A549 (cell line): ENCODE measurements at regions not wholly inside any gene's neighbourhood (a gene's known extent, or its start where the extent isn't known, plus 50 kb on each side); places are given as distances from the start of the nearest gene placed in this dataset.

ENCODE experiments used
- ATAC-seq, 2 experiments: fragments of 200-7000 bp in 1 of 2; fragments of >200 bp in 1 of 2; cut with Nextera tagmentation in 1 of 2; cut with Tn5 transposase in 1 of 2; 3 replicates each; pipeline versions ENCODE4 v1.8.0 to v1.9.1; 2018 to 2020; ENCODE audit warnings: mild to moderate bottlenecking in 1 of 2, moderate library complexity in 1 of 2
- CTCF ChIA-PET: fragments of 300-600 bp; sonication (Branson Sonifier 250); formaldehyde crosslinking; extraction: SDS; loops from one replicate; lab custom pipeline; 2021; ENCODE audit warnings: antibody characterized with exemption, inconsistent platforms; lab: Yijun Ruan, JAX
- POLR2A ChIA-PET: fragments of 350-600 bp; formaldehyde crosslinking; extraction: SDS; loops from one replicate; lab custom pipeline; 2021; ENCODE audit warnings: antibody characterized with exemption, inconsistent platforms; lab: Yijun Ruan, JAX
- DNase-seq, 2 experiments: peaks; one replicate each; pipeline versions ENCODE4 v3.0.0 to v3.0.0-alpha.2; 2011 to 2016; ENCODE audit warnings: low read depth in 1 of 2, low spot score in 1 of 2
- FAIRE-seq: peaks from 2 replicates; lab custom pipeline; 2011; peaks lifted over from hg19 to GRCh38; lab: Jason Lieb, UNC
- H3K27ac ChIP-seq, 2 experiments: fragments of >200 bp; sonication (Bioruptor Twin); formaldehyde crosslinking; 3 replicates each; pipeline ENCODE4 v1.5.1; 2016 to 2017
- H3K4me1 ChIP-seq: fragments of >200 bp; sonication (Bioruptor Twin); formaldehyde crosslinking; 3 replicates; pipeline ENCODE4 v1.6.1; 2016
- H3K4me2 ChIP-seq: fragments of >200 bp; sonication (Bioruptor Twin); formaldehyde crosslinking; 3 replicates; pipeline ENCODE4 v1.6.1; 2016
- H3K4me3 ChIP-seq: fragments of >200 bp; sonication (Bioruptor Twin); formaldehyde crosslinking; 3 replicates; pipeline ENCODE4 v1.5.1; 2016
- H3K9me3 ChIP-seq: fragments of >200 bp; sonication (Bioruptor Twin); formaldehyde crosslinking; 3 replicates; pipeline ENCODE4 v1.6.1; 2016
- ATOH8 ChIP-seq: fragments of 250-450 bp; sonication (Bioruptor Pico); IDR thresholded peaks from 2 replicates; pipeline ENCODE4 v1.5.0; 2020; ENCODE audit warnings: low read depth, mild to moderate bottlenecking, moderate library complexity
- CEBPB ChIP-seq, 2 experiments: fragments of >200 bp in 1 of 2; sonication (Bioruptor Twin) in 1 of 2; formaldehyde crosslinking in 1 of 2; IDR thresholded peaks; 2 replicates each; pipeline ENCODE4 v1.6.1; 2012 to 2016
- CHD2 ChIP-seq: fragments of 150-350 bp; IDR thresholded peaks from 2 replicates; pipeline ENCODE4 v1.6.1; 2014; ENCODE audit warnings: low read length; ENCODE audit not compliant: partially characterized antibody
- CHD4 ChIP-seq: fragments of 200-600 bp; sonication (generic); IDR thresholded peaks from 2 replicates; pipeline ENCODE4 v1.6.1; 2016; ENCODE audit warnings: antibody characterized with exemption, mild to moderate bottlenecking, borderline replicate concordance
- EP300 ChIP-seq, 2 experiments: fragments of >200 bp; sonication (Bioruptor Twin); formaldehyde crosslinking; IDR thresholded peaks; 2 replicates in 1 of 2; 3 replicates in 1 of 2; pipeline ENCODE4 v1.6.1; 2016 to 2017
- ESRRA ChIP-seq: fragments of 150-350 bp; IDR thresholded peaks from 2 replicates; pipeline ENCODE4 v1.6.1; 2014; ENCODE audit warnings: mild to moderate bottlenecking, low read length, borderline replicate concordance
- GATA3 ChIP-seq: IDR thresholded peaks from 2 replicates; pipeline ENCODE4 v1.6.1; 2012; ENCODE audit warnings: borderline replicate concordance
- HEYL ChIP-seq: fragments of 250-450 bp; sonication (Bioruptor Pico); IDR thresholded peaks from 2 replicates; pipeline ENCODE4 v1.8.0; 2021; ENCODE audit warnings: mild to moderate bottlenecking, moderate library complexity
- JUNB ChIP-seq: fragments of >200 bp; sonication (Bioruptor Twin); formaldehyde crosslinking; IDR thresholded peaks from 2 replicates; pipeline ENCODE4 v1.6.1; 2016
- KDM1A ChIP-seq: fragments of 200-600 bp; sonication (generic); IDR thresholded peaks from 2 replicates; pipeline ENCODE4 v1.6.1; 2016; ENCODE audit warnings: low read depth, mild to moderate bottlenecking
- MAFK ChIP-seq: fragments of 450-650 bp; IDR thresholded peaks from 2 replicates; pipeline ENCODE4 v1.6.1; 2014; ENCODE audit not compliant: partially characterized antibody
- NFE2L2 ChIP-seq: fragments of 150-350 bp; conservative IDR thresholded peaks from 2 replicates; pipeline ENCODE4 v1.6.1; 2014; ENCODE audit warnings: low read length
- NPAS2 ChIP-seq: fragments of 250-450 bp; sonication (Bioruptor Pico); IDR thresholded peaks from 2 replicates; pipeline ENCODE4 v1.8.0; 2022; ENCODE audit warnings: mild to moderate bottlenecking, moderate library complexity, borderline replicate concordance
- POLR2A ChIP-seq: IDR thresholded peaks from 2 replicates; pipeline ENCODE4 v1.6.1; 2012; ENCODE audit warnings: mild to moderate bottlenecking, low read length
- RAD21 ChIP-seq, 2 experiments: fragments of >200 bp in 1 of 2; sonication (Bioruptor Twin) in 1 of 2; formaldehyde crosslinking in 1 of 2; IDR thresholded peaks in 1 of 2; conservative IDR thresholded peaks in 1 of 2; 2 replicates in 1 of 2; 3 replicates in 1 of 2; pipeline ENCODE4 v1.6.1; 2012 to 2018; ENCODE audit warnings: inconsistent platforms in 1 of 2
- RCOR1 ChIP-seq: fragments of 150-350 bp; IDR thresholded peaks from 2 replicates; pipeline ENCODE4 v1.6.1; 2014; ENCODE audit warnings: antibody characterized with exemption, low read length, low read depth
- REST ChIP-seq: fragments of 200-600 bp; sonication (generic); IDR thresholded peaks from 2 replicates; pipeline ENCODE4 v1.6.1; 2016; ENCODE audit warnings: antibody characterized with exemption, mild to moderate bottlenecking, moderate library complexity
- RNF2 ChIP-seq: fragments of 200-600 bp; sonication (generic); IDR thresholded peaks from 2 replicates; pipeline ENCODE4 v1.6.1; 2016; ENCODE audit warnings: low read depth, mild to moderate bottlenecking, antibody characterized with exemption, moderate library complexity, borderline replicate concordance
- TFCP2L1 ChIP-seq: fragments of 250-450 bp; sonication (Bioruptor Pico); IDR thresholded peaks from 2 replicates; pipeline ENCODE4 v1.5.0; 2021; ENCODE audit warnings: mild to moderate bottlenecking
- ZC3H11A ChIP-seq: fragments of 450-650 bp; IDR thresholded peaks from 2 replicates; pipeline ENCODE4 v1.6.1; 2014; ENCODE audit warnings: antibody characterized with exemption, mild to moderate bottlenecking
- ZFP36 ChIP-seq: fragments of 450-650 bp; IDR thresholded peaks from 2 replicates; pipeline ENCODE4 v1.6.1; 2014; ENCODE audit warnings: borderline replicate concordance; ENCODE audit not compliant: partially characterized antibody
- ZNF302 ChIP-seq: fragments of 250-450 bp; sonication (Bioruptor Pico); IDR thresholded peaks from 2 replicates; pipeline ENCODE4 v1.9.0; 2021; ENCODE audit warnings: inconsistent platforms, mild to moderate bottlenecking, moderate library complexity
- ZSCAN20 ChIP-seq: fragments of 250-450 bp; sonication (Bioruptor Pico); IDR thresholded peaks from 2 replicates; pipeline ENCODE4 v1.8.0; 2022; ENCODE audit warnings: mild to moderate bottlenecking, moderate library complexity
- WGBS: methylation state at CpG from one replicate; pipeline ENCODE4 v1.1.6; 2017; ENCODE audit errors: missing lambda C conversion rate; 5-methylcytosine and 5-hydroxymethylcytosine counted together
- TF ChIP-seq, protein P1 (sequence below): fragments of >200 bp; sonication (Bioruptor Twin); formaldehyde crosslinking; IDR thresholded peaks from 2 replicates; pipeline ENCODE4 v1.6.1; 2016
- TF ChIP-seq, protein P2 (sequence below): IDR thresholded peaks from 2 replicates; pipeline ENCODE4 v1.6.1; 2012
- TF ChIP-seq, protein P3 (sequence below): fragments of 250-450 bp; sonication (Bioruptor Pico); IDR thresholded peaks from 2 replicates; pipeline ENCODE4 v1.5.0; 2021; ENCODE audit warnings: mild to moderate bottlenecking, moderate library complexity, borderline replicate concordance
- TF ChIP-seq, protein P4 (sequence below): fragments of 450-650 bp; IDR thresholded peaks from 2 replicates; pipeline ENCODE4 v1.6.1; 2014; ENCODE audit warnings: antibody characterized with exemption
- TF ChIP-seq, protein P5 (sequence below): IDR thresholded peaks from 2 replicates; pipeline ENCODE4 v1.6.1; 2012; ENCODE audit warnings: low read depth, borderline replicate concordance

DNA sequence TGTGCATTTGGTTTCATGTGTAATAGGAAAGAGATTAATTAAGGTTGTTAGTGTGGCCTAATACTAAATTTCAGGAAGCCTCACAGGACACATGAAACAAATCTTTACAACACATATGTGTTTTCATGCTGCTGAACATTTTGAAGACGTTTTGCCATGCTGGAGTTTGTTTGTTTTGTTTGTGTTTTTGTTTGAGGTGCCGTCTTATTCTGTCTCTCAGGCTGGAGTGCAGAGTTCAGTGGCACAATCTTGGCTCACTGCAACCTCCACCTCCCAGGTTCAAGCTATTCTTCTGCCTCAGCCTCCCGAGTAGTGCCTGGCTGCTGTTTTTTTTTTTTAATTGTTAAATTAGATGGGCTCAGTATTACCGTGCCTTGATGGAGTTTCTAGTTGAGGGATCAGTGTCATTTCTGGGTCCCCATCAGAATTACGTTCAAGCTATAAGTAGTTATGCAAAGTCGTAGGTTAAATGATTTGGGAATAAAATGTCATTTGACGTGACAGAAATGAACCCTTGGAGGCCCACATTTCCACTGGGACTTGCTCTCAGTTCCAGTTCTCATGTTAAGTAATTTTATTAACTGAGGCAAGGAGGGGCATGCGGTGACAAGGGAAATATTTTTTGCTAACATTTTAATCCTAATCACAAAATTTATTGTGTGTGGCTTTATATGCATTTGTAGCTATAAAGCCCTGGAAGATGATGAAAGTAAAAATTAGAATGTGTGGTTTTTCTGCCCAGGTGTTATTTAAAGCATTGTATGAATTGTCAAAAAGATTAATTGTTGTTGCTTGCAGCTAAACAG lies 196.9 kb downstream of the TM9SF2 start:
- CTCF ChIA-PET = interaction anchor here (1.1 kb wide), 2 partner anchors 12 to 29 kb away, joined by 3 read pairs; no protein-coding TSS in a partner anchor

GRCh38 chr13:99695857-99696256 lies 194.6 kb downstream of the TM9SF2 start:
- no peaks in the 10 kb centered on the region for H3K4me1 ChIP-seq
- no peak overlapping the region for H3K4me3 ChIP-seq
- ChIA-PET POLR2A (no interaction called here), CTCF (no interaction called here)
- no peak overlapping the region for H3K27ac ChIP-seq
- WGBS = 78% methylated on average over 3 of the region's 3 CpGs
- FAIRE-seq = no peak
- ATAC-seq = no peak
- H3K4me2 ChIP-seq = no peak overlapping the region
- no peaks in the 10 kb centered on the region for H3K9me3 ChIP-seq
- no peak for DNase-seq
- TF ChIP-seq NFE2L2 (no peak), MAFK (no peak), KDM1A (no peak), POLR2A (no peak), GATA3 (no peak), NPAS2 (CRISPR knock-in tag) (no peak), CEBPB (IDR thresholded peaks at IDR 0.05) (no peak), REST (no peak), RCOR1 (no peak), RNF2 (no peak), EP300 (IDR thresholded peaks at IDR 0.05) (no peak)
- TF ChIP-seq, protein P1, sequence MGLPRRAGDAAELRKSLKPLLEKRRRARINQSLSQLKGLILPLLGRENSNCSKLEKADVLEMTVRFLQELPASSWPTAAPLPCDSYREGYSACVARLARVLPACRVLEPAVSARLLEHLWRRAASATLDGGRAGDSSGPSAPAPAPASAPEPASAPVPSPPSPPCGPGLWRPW = no peak

More for the DNA sequence above, 196.9 kb downstream of the TM9SF2 start:
- H3K4me2 ChIP-seq = no peak overlapping the region
- WGBS = 65% methylated on average over 8 of the region's 8 CpGs
- DNase-seq = no peak
- H3K4me1 ChIP-seq = no peaks in the 10 kb centered on the region
- no peak overlapping the region for H3K27ac ChIP-seq
- no peaks in the 10 kb centered on the region for H3K9me3 ChIP-seq
- no peak overlapping the region for H3K4me3 ChIP-seq
- TF ChIP-seq, protein P2, sequence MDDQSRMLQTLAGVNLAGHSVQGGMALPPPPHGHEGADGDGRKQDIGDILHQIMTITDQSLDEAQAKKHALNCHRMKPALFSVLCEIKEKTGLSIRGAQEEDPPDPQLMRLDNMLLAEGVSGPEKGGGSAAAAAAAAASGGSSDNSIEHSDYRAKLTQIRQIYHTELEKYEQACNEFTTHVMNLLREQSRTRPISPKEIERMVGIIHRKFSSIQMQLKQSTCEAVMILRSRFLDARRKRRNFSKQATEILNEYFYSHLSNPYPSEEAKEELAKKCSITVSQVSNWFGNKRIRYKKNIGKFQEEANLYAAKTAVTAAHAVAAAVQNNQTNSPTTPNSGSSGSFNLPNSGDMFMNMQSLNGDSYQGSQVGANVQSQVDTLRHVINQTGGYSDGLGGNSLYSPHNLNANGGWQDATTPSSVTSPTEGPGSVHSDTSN = no peak
- TF ChIP-seq CHD4 (no peak), RAD21 (conservative IDR thresholded peaks at IDR 0.05 in 1 of 2, IDR thresholded peaks at IDR 0.05 in 1 of 2) (no peak), ZNF302 (CRISPR knock-in tag) (no peak), CHD2 (no peak), ZFP36 (no peak), ATOH8 (CRISPR knock-in tag) (no peak), KDM1A (no peak), JUNB (no peak), HEYL (CRISPR knock-in tag) (no peak), TFCP2L1 (no peak), ZC3H11A (no peak), ESRRA (no peak), ZSCAN20 (CRISPR knock-in tag) (no peak)
- TF ChIP-seq, protein P3, sequence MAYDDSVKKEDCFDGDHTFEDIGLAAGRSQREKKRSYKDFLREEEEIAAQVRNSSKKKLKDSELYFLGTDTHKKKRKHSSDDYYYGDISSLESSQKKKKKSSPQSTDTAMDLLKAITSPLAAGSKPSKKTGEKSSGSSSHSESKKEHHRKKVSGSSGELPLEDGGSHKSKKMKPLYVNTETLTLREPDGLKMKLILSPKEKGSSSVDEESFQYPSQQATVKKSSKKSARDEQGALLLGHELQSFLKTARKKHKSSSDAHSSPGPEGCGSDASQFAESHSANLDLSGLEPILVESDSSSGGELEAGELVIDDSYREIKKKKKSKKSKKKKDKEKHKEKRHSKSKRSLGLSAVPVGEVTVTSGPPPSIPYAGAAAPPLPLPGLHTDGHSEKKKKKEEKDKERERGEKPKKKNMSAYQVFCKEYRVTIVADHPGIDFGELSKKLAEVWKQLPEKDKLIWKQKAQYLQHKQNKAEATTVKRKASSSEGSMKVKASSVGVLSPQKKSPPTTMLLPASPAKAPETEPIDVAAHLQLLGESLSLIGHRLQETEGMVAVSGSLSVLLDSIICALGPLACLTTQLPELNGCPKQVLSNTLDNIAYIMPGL (CRISPR knock-in tag) = no peak
- TF ChIP-seq, protein P1 = no peak
- TF ChIP-seq, protein P4, sequence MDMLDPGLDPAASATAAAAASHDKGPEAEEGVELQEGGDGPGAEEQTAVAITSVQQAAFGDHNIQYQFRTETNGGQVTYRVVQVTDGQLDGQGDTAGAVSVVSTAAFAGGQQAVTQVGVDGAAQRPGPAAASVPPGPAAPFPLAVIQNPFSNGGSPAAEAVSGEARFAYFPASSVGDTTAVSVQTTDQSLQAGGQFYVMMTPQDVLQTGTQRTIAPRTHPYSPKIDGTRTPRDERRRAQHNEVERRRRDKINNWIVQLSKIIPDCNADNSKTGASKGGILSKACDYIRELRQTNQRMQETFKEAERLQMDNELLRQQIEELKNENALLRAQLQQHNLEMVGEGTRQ = no peak
- TF ChIP-seq, protein P5, sequence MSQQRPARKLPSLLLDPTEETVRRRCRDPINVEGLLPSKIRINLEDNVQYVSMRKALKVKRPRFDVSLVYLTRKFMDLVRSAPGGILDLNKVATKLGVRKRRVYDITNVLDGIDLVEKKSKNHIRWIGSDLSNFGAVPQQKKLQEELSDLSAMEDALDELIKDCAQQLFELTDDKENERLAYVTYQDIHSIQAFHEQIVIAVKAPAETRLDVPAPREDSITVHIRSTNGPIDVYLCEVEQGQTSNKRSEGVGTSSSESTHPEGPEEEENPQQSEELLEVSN = no peak
- TF ChIP-seq, all 56 proteins: peak for 0
- no peak for FAIRE-seq
- ATAC-seq = no peak
- POLR2A ChIA-PET = no interaction called here
